Choroid plexus epithelial cell (primary cell): ENCODE measurements at regions not wholly inside any gene's neighbourhood (a gene's known extent, or its start where the extent isn't known, plus 50 kb on each side); places are given as distances from the start of the nearest gene placed in this dataset.

ENCODE experiments used
- DNase-seq: peaks from one replicate; pipeline ENCODE4 v3.0.0-alpha.2; 2010; ENCODE audit warnings: low read depth
- H3K4me3 ChIP-seq: 2 replicates; pipeline ENCODE4 v1.5.1; 2011; ENCODE audit warnings: low read depth, mild to moderate bottlenecking, control low read depth, low read length, moderate library complexity
- TF ChIP-seq, protein P1 (sequence below): conservative IDR thresholded peaks from 2 replicates; pipeline ENCODE4 v1.5.1; 2011; ENCODE audit warnings: low read depth, mild to moderate bottlenecking, control low read depth, inconsistent platforms, low read length, moderate library complexity

- no peak for DNase-seq
- H3K4me3 ChIP-seq, result no peak overlapping the region
- TF ChIP-seq, protein P1, sequence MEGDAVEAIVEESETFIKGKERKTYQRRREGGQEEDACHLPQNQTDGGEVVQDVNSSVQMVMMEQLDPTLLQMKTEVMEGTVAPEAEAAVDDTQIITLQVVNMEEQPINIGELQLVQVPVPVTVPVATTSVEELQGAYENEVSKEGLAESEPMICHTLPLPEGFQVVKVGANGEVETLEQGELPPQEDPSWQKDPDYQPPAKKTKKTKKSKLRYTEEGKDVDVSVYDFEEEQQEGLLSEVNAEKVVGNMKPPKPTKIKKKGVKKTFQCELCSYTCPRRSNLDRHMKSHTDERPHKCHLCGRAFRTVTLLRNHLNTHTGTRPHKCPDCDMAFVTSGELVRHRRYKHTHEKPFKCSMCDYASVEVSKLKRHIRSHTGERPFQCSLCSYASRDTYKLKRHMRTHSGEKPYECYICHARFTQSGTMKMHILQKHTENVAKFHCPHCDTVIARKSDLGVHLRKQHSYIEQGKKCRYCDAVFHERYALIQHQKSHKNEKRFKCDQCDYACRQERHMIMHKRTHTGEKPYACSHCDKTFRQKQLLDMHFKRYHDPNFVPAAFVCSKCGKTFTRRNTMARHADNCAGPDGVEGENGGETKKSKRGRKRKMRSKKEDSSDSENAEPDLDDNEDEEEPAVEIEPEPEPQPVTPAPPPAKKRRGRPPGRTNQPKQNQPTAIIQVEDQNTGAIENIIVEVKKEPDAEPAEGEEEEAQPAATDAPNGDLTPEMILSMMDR, result no peak
Observed at GRCh38 chr12:113757221-113758002, 208.7 kb downstream of the RBM19 start.

GRCh38 chr12:113756609-113757008 lies 209.5 kb downstream of the RBM19 start:
- H3K4me3 ChIP-seq, result no peak overlapping the region
- DNase-seq, result no peak
- TF ChIP-seq, protein P1, result no peak

GRCh38 chr12:113755098-113755497 lies 211.0 kb downstream of the RBM19 start:
- TF ChIP-seq, protein P1, result no peak
- DNase-seq, result no peak
- no peak overlapping the region for H3K4me3 ChIP-seq

GRCh38 chr12:113751513-113751912 lies 214.6 kb downstream of the RBM19 start:
- DNase-seq, result no peak
- no peak overlapping the region for H3K4me3 ChIP-seq
- TF ChIP-seq, protein P1, result no peak

- no peak overlapping the region for H3K4me3 ChIP-seq
- no peak for DNase-seq
- TF ChIP-seq, protein P1, result no peak
Observed at GRCh38 chr12:113749433-113749815, 216.7 kb downstream of the RBM19 start.

GRCh38 chr12:113748707-113749432 lies 217.3 kb downstream of the RBM19 start:
- H3K4me3 ChIP-seq, result no peak overlapping the region
- DNase-seq, result no peak
- TF ChIP-seq, protein P1, result no peak

- peak; percentile 6 for DNase-seq
- H3K4me3 ChIP-seq, result no peak overlapping the region
- TF ChIP-seq, protein P1, result no peak
Observed at GRCh38 chr12:113747017-113747416, 219.1 kb downstream of the RBM19 start.
